ENCODE measurements at regions not wholly inside any gene's neighbourhood (a gene's known extent, or its start where the extent isn't known, plus 50 kb on each side); places are given as distances from the start of the nearest gene placed in this dataset.

DNA sequence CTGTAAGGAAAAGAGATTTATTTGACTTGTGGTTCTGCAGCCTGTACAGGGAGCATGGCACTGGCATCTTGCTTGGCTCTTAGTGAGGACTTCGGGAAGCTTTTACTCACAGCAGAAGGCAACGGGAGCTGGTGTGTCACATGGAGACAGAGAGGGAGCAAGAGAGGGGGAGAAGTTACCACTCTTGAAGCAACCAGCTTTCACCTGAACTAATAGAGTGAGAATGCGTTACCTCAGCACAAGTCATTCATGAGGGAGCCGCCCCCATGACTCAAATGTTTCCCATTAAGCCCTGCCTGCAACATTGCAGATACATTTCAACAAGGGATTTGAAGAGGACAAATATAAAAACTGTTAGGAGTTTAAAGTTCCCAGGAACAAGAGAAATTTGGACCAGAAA lies 190.0 kb downstream of the CYRIA start:
- no peak overlapping the region for H3K27ac Mint-ChIP-seq (ENCODE audit: unreplicated experiment)
- intact Hi-C loops (cut with micrococcal nuclease; ENCODE audit: unreplicated experiment), result no loop called here
- no peak overlapping the region for H3K4me3 Mint-ChIP-seq (ENCODE audit: low read depth, unreplicated experiment)
- TF ChIP-seq, protein P1, sequence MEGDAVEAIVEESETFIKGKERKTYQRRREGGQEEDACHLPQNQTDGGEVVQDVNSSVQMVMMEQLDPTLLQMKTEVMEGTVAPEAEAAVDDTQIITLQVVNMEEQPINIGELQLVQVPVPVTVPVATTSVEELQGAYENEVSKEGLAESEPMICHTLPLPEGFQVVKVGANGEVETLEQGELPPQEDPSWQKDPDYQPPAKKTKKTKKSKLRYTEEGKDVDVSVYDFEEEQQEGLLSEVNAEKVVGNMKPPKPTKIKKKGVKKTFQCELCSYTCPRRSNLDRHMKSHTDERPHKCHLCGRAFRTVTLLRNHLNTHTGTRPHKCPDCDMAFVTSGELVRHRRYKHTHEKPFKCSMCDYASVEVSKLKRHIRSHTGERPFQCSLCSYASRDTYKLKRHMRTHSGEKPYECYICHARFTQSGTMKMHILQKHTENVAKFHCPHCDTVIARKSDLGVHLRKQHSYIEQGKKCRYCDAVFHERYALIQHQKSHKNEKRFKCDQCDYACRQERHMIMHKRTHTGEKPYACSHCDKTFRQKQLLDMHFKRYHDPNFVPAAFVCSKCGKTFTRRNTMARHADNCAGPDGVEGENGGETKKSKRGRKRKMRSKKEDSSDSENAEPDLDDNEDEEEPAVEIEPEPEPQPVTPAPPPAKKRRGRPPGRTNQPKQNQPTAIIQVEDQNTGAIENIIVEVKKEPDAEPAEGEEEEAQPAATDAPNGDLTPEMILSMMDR (IDR thresholded peaks at IDR 0.05; ENCODE audit: unreplicated experiment), result no peak
- no peak for DNase-seq
- CTCF ChIA-PET, result interaction anchor here (0.8 kb wide), 1 partner anchor 1317 kb away, joined by 3 read pairs; no protein-coding TSS in a partner anchor
- no peaks in the 10 kb centered on the region for H3K4me1 Mint-ChIP-seq (ENCODE audit: low read depth, unreplicated experiment)
- no TSS peak for BruUV-seq (replicated peaks)
- H3K9me3 Mint-ChIP-seq (ENCODE audit: low read depth, unreplicated experiment), result peaks cover 4% of the 10 kb centered on the region
- peaks cover 51% of the 10 kb centered on the region for H3K27me3 Mint-ChIP-seq (ENCODE audit: unreplicated experiment)
- H3K36me3 Mint-ChIP-seq (ENCODE audit: insufficient read depth, unreplicated experiment), result no peaks in the 10 kb centered on the region

DNA sequence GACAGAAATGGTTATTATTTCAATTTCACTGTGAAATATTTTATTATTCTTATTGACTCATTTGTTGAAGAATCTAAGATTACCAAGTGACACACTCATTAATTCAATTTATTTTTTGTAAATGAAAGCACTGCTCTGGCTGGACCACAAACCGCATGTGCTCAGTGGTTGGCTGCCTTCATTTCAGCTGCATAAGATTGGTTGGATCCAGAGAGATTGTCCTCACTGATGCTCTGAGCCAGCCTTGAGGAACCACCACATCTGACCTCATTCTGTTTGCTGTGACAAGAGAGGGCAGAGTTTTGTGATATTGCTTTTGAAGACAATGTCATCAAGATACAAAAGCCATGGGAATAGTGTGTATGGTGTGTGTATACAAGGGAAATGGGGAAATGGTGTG lies 192.1 kb downstream of the CYRIA start:
- intact Hi-C loops (cut with micrococcal nuclease; ENCODE audit: unreplicated experiment), result no loop called here
- H3K4me3 Mint-ChIP-seq (ENCODE audit: low read depth, unreplicated experiment), result no peak overlapping the region
- TF ChIP-seq, protein P1 (IDR thresholded peaks at IDR 0.05; ENCODE audit: unreplicated experiment), result no peak
- H3K27ac Mint-ChIP-seq (ENCODE audit: unreplicated experiment), result no peak overlapping the region
- CTCF ChIA-PET, result no interaction called here
- no TSS peak for BruUV-seq (replicated peaks)
- peaks cover 39% of the 10 kb centered on the region for H3K27me3 Mint-ChIP-seq (ENCODE audit: unreplicated experiment)
- no peak for DNase-seq
- H3K9me3 Mint-ChIP-seq (ENCODE audit: low read depth, unreplicated experiment), result peaks cover 7% of the 10 kb centered on the region
- H3K4me1 Mint-ChIP-seq (ENCODE audit: low read depth, unreplicated experiment), result no peaks in the 10 kb centered on the region
- H3K36me3 Mint-ChIP-seq (ENCODE audit: insufficient read depth, unreplicated experiment), result no peaks in the 10 kb centered on the region

DNA sequence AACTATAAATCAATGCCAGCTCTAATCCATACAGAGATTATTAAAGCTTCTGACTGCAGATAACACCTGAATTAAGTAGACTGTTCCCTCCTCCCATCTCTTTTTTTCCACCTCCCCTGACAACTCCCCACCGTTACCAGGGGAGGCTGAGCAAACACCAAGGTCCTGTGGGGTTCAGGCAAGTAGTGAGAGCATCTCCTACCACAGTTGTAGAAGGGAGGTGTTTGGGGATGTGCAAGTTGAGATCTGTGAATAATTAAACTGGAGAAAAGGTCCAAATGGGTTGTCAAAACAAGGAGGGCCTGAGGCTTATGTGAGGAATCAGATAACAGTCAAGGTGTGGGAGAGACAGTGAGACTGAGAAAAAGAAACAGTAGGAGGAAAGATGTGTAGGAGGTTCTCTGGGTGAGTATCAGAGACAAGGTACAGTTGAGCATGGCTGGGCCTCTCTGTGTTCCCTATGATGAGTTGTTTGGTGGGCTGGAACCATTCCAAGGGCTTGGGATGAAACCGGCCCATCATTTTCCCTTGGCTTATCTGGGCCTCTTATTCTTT lies 194.6 kb downstream of the CYRIA start:
- Mint-ChIP-seq H3K4me1 (ENCODE audit: low read depth, unreplicated experiment) (no peaks in the 10 kb centered on the region), H3K36me3 (ENCODE audit: insufficient read depth, unreplicated experiment) (no peaks in the 10 kb centered on the region), H3K4me3 (ENCODE audit: low read depth, unreplicated experiment) (no peak overlapping the region), H3K9me3 (ENCODE audit: low read depth, unreplicated experiment) (peaks cover 5% of the 10 kb centered on the region), H3K27ac (ENCODE audit: unreplicated experiment) (no peak overlapping the region), H3K27me3 (ENCODE audit: unreplicated experiment) (peaks cover 24% of the 10 kb centered on the region)
- CTCF ChIA-PET, result no interaction called here
- no peak for DNase-seq
- TF ChIP-seq, protein P1 (IDR thresholded peaks at IDR 0.05; ENCODE audit: unreplicated experiment), result no peak
- BruUV-seq (replicated peaks), result no TSS peak
- intact Hi-C loops (cut with micrococcal nuclease; ENCODE audit: unreplicated experiment), result no loop called here

DNA sequence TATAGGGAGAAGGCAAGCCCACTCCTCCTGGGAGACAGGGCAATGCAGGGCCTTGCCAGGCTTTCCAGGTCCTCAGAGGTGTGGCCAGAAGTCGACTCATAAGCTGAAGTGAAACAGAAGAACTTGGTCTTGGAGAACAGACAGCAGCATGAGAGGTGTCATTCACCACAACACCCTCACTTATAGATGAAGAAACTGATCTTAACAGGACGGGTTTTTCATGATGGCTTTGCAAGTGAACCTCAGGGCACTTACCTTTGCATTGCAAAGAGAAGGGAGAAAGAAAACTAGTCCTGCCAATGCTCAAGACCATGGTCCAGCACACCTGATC lies 198.8 kb downstream of the CYRIA start:
- peaks cover 3% of the 10 kb centered on the region for H3K9me3 Mint-ChIP-seq (ENCODE audit: low read depth, unreplicated experiment)

More for the DNA sequence above, 198.8 kb downstream of the CYRIA start:
- peaks cover 13% of the 10 kb centered on the region for H3K27me3 Mint-ChIP-seq (ENCODE audit: unreplicated experiment)
- TF ChIP-seq, protein P1 (IDR thresholded peaks at IDR 0.05; ENCODE audit: unreplicated experiment), result no peak
- no peak overlapping the region for H3K27ac Mint-ChIP-seq (ENCODE audit: unreplicated experiment)
- H3K4me3 Mint-ChIP-seq (ENCODE audit: low read depth, unreplicated experiment), result no peak overlapping the region
- BruUV-seq (replicated peaks), result no TSS peak
- DNase-seq, result no peak
- CTCF ChIA-PET, result no interaction called here
- intact Hi-C loops (cut with micrococcal nuclease; ENCODE audit: unreplicated experiment), result no loop called here
- no peaks in the 10 kb centered on the region for H3K36me3 Mint-ChIP-seq (ENCODE audit: insufficient read depth, unreplicated experiment)
- H3K4me1 Mint-ChIP-seq (ENCODE audit: low read depth, unreplicated experiment), result no peaks in the 10 kb centered on the region

All from Calu3 (cell line).